D721Med (cell line): ENCODE measurements at regions not wholly inside any gene's neighbourhood (a gene's known extent, or its start where the extent isn't known, plus 50 kb on each side); places are given as distances from the start of the nearest gene placed in this dataset.

Experiments used
- DNase-seq: peaks from one replicate; pipeline ENCODE4 v3.0.0; 2011; ENCODE audit warnings: low spot score; ENCODE audit not compliant: insufficient read length
- FAIRE-seq: peaks from 2 replicates; lab custom pipeline; 2011; peaks lifted over from hg19 to GRCh38; lab: Jason Lieb, UNC
- TF ChIP-seq, protein P1 (sequence below): IDR thresholded peaks from 2 replicates; pipeline ENCODE4 v1.5.1; 2012; ENCODE audit warnings: mild to moderate bottlenecking, control low read depth; ENCODE audit not compliant: insufficient read depth; ENCODE audit errors: missing control alignments

DNA sequence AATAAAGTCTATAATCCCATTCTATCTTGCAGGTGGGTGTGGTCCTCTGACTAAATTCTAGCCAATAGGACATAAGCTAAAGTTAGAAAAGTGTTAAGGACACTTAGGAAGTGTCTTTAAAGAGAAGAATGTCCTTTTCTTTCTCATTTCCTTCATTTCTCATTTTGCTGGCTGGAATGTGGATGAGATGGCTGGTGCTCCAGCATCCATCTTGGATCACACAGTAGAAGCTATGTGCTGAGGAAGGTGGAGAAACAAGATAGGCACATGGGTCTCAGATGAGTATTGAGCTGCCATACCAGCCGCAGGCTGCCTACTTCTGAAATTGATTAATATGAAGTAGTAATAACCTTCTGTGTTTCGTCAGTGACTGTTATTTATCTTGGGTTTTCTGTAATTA is 289.0 kb downstream of the LRFN2 start:
- FAIRE-seq = no peak
- TF ChIP-seq, protein P1, sequence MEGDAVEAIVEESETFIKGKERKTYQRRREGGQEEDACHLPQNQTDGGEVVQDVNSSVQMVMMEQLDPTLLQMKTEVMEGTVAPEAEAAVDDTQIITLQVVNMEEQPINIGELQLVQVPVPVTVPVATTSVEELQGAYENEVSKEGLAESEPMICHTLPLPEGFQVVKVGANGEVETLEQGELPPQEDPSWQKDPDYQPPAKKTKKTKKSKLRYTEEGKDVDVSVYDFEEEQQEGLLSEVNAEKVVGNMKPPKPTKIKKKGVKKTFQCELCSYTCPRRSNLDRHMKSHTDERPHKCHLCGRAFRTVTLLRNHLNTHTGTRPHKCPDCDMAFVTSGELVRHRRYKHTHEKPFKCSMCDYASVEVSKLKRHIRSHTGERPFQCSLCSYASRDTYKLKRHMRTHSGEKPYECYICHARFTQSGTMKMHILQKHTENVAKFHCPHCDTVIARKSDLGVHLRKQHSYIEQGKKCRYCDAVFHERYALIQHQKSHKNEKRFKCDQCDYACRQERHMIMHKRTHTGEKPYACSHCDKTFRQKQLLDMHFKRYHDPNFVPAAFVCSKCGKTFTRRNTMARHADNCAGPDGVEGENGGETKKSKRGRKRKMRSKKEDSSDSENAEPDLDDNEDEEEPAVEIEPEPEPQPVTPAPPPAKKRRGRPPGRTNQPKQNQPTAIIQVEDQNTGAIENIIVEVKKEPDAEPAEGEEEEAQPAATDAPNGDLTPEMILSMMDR = no peak
- DNase-seq = no peak

DNA sequence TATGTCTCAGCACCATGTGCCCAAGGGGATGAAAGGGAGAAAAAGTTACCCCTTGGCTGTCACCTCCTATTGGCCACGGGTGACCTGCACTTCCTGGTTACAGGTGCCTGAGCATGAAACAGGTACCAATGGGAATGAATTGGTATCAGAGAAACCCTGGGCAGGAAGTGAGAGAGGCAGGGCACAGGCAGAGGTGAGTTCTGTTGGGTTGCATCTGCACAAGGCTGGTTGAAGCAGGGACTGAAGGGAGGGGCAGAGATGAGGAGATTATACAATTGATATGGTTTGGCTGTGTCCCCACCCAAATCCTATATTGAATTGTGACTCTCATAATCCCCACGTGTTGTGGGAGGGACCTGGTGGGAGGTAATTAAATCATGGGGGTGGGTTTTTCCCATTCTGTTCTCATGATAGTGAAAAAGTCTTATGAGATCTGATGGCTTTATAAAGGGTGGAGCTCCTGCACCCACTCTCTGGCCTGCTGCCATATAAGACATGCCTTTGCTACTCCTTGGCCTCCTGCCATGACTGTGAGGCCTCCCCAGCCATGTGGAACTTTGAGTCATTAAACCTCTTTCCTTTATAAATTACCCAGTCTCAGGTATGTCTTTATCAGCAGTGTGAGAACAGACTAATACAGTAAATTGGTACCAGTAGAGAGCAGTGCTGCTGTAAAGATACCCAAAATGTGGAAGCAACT is 291.8 kb downstream of the LRFN2 start:
- FAIRE-seq (no peak), DNase-seq (no peak)
- TF ChIP-seq, protein P1 = no peak

DNA sequence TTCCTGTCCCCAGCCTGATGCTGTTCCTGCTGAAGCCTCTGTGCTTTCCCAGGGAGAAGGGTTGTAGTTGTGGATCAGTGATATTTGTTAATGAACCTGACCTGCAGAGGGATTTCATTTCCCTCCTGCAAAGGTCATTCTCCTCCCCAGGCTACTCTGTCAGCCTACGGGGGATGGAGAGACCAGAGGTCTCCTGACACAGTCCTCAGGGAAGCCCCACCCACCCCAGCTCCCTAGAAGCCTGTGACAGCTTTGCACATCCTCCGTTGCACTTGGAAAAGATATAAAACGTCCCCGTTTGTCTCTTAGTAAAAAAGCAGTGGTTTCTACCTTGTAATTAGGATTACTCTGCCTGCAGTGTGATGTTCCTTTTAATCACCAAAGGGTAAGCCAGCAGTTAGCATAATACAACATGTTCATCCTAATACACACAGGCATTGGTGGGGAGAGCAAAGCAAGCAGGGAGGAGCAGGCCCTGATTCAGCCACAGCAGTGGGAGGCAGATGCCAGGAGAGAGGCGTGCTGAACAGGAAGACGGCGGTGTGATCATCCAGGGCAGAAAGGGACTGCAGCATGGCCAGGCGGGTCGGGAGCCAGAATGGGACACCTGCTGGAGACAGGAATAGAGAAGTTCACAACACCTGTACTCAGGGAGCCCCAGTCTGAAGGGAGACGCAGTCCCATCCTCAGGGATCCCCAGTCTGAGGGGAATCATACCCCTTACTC is 293.5 kb downstream of the LRFN2 start:
- TF ChIP-seq, protein P1 = no peak
- FAIRE-seq = no peak
- DNase-seq = no peak

DNA sequence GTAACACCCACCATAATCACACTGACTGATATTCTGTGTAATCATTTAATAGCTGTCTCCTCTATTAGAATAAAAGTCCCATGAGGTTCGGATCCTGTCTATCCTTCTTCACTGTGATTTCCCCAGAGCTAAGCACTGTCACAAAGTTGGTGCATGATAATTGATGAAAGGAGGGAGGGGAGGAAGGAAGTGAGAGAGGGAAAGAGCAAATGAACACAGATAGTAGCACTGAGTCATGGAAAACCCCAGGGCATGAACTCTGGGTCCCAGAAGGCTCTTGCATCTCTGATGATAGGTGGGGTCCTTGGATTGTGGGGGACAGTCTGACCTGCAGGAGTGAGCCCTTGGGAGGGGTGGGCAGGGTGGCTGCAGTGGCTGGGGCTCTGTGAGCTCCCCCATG is 294.1 kb downstream of the LRFN2 start:
- TF ChIP-seq, protein P1 = no peak
- DNase-seq (no peak), FAIRE-seq (no peak)

DNA sequence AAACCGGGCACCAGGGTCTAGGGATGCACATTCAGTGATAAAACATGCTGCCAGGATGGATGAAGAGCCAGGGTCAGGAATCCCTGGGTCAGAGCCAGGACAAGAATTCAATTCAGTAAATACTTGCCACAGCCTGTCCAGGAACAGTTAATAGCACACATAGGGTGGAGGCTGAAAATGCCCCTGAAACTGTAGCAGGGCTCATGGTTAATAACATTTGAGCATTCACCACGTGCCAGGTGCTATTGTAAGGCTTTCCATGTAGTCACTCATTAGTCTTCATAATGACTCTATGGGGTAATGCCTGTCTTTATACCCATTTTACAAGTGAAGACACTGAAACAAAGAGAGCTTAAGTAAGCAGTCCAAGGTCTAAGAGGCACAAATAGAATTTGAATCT is 296.3 kb downstream of the LRFN2 start:
- TF ChIP-seq, protein P1 = no peak
- DNase-seq = no peak
- no peak for FAIRE-seq

DNA sequence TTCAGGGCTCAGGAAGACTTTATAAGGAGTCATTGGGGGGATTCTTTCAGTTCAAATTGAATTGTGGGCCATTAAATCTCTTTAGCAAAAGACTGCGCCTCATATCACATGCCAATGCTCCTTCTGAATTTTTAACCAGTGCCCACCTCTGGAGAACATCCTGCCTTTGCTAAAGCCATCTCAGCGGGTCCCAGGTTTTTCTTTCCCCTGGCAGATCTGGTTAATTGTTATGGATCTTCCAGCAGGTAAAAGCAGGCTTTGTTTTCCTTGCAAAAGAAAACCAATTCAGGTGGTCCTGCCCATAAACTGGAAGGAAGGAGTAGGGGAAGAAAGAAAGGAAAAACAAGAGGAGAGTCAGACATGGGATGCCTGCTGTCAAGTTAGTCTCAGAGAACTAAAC is 298.2 kb downstream of the LRFN2 start:
- TF ChIP-seq, protein P1 = no peak
- DNase-seq = no peak

More for the DNA sequence above, 298.2 kb downstream of the LRFN2 start:
- FAIRE-seq = no peak
